Keratinocyte (primary cell): ENCODE measurements at regions not wholly inside any gene's neighbourhood (a gene's known extent, or its start where the extent isn't known, plus 50 kb on each side); places are given as distances from the start of the nearest gene placed in this dataset.

ENCODE experiments used
- DNase-seq: peaks from one replicate; pipeline ENCODE4 v3.0.0-alpha.2; 2011; ENCODE audit warnings: low read depth, missing footprints, low spot score
- FAIRE-seq: peaks from 2 replicates; lab custom pipeline; 2011; peaks lifted over from hg19 to GRCh38; lab: Jason Lieb, UNC
- H2AFZ ChIP-seq: 2 replicates; pipeline ENCODE4 v1.6.0; 2012; ENCODE audit warnings: low read length, control low read depth, inconsistent platforms; ENCODE audit not compliant: control insufficient read depth
- H3K27ac ChIP-seq: 2 replicates; pipeline ENCODE4 v1.5.1; 2011; ENCODE audit warnings: low read length; ENCODE audit not compliant: control insufficient read depth, insufficient read depth
- H3K27me3 ChIP-seq: 3 replicates; pipeline ENCODE4 v1.6.0; 2011; ENCODE audit warnings: low read length; ENCODE audit not compliant: control insufficient read depth, insufficient read depth; ENCODE audit errors: extremely low read depth
- H3K36me3 ChIP-seq, 2 experiments: 2 replicates in 1 of 2; 3 replicates in 1 of 2; pipeline ENCODE4 v1.5.1; 2011; ENCODE audit warnings: low read length in 2 of 2, mild to moderate bottlenecking in 1 of 2; ENCODE audit not compliant: control insufficient read depth in 2 of 2, insufficient read depth in 2 of 2; ENCODE audit errors: extremely low read depth in 1 of 2
- H3K4me1 ChIP-seq: 3 replicates; pipeline ENCODE4 v1.5.1; 2011; ENCODE audit warnings: low read length; ENCODE audit not compliant: control insufficient read depth, insufficient read depth; ENCODE audit errors: extremely low read depth
- H3K4me2 ChIP-seq: 3 replicates; pipeline ENCODE4 v1.6.0; 2011; ENCODE audit warnings: low read depth, low read length; ENCODE audit not compliant: control insufficient read depth, insufficient read depth; ENCODE audit errors: extremely low read depth
- H3K4me3 ChIP-seq, 3 experiments: fragments of 200-600 bp in 1 of 3; sonication (generic) in 1 of 3; 2 replicates in 2 of 3; 3 replicates in 1 of 3; pipeline ENCODE4 v1.5.1; 2011 to 2016; ENCODE audit warnings: low read length in 3 of 3, mild to moderate bottlenecking in 3 of 3, control low read depth in 2 of 3, inconsistent platforms in 1 of 3, low read depth in 1 of 3, mixed read lengths in 1 of 3, mixed run types in 1 of 3, moderate library complexity in 1 of 3; ENCODE audit not compliant: control insufficient read depth in 2 of 3, insufficient read depth in 2 of 3; ENCODE audit errors: extremely low read depth in 1 of 3
- H3K79me2 ChIP-seq: 2 replicates; pipeline ENCODE4 v1.6.0; 2012; ENCODE audit warnings: low read length; ENCODE audit not compliant: control insufficient read depth, insufficient read depth
- H3K9ac ChIP-seq: 3 replicates; pipeline ENCODE4 v1.6.0; 2011; ENCODE audit warnings: low read length; ENCODE audit not compliant: control insufficient read depth, insufficient read depth; ENCODE audit errors: extremely low read depth
- H3K9me1 ChIP-seq: 3 replicates; pipeline ENCODE4 v1.6.0; 2011; ENCODE audit warnings: low read length; ENCODE audit not compliant: control insufficient read depth, insufficient read depth; ENCODE audit errors: extremely low read depth
- H3K9me3 ChIP-seq: 2 replicates; pipeline ENCODE4 v1.5.1; 2012; ENCODE audit warnings: low read depth, low read length; ENCODE audit not compliant: control insufficient read depth
- H4K20me1 ChIP-seq: 3 replicates; pipeline ENCODE4 v1.6.0; 2011; ENCODE audit warnings: low read length; ENCODE audit not compliant: control insufficient read depth, insufficient read depth; ENCODE audit errors: extremely low read depth
- CTCF ChIP-seq, 3 experiments: IDR thresholded peaks in 1 of 3; conservative IDR thresholded peaks in 1 of 3; optimal IDR thresholded peaks in 1 of 3; 2 replicates in 2 of 3; 3 replicates in 1 of 3; pipeline versions ENCODE3 to v1.5.1; 2011; ENCODE audit warnings: low read length in 3 of 3, mild to moderate bottlenecking in 3 of 3, moderate library complexity in 2 of 3, control low read depth in 1 of 3, inconsistent platforms in 1 of 3; ENCODE audit not compliant: insufficient read depth in 2 of 3; ENCODE audit errors: extremely low read depth in 1 of 3
- EZH2 ChIP-seq: IDR thresholded peaks from one replicate; pipeline ENCODE4 v1.6.1; 2012; ENCODE audit warnings: inconsistent platforms, mild to moderate bottlenecking, low read length, moderate library complexity
- dilution Hi-C: fragments of 300-500 bp; cut with MboI; formaldehyde crosslinking; loops from one replicate; pipeline ENCODE4 v1.7.0; 2020; ENCODE audit warnings: low sequenced_read_pairs; ENCODE audit not compliant: extremely low pct_ligation_motif_present

- Histone ChIP-seq H3K27me3 (peaks cover 3% of the 10 kb centered on the region), H3K79me2 (no peaks in the 10 kb centered on the region), H3K9me3 (no peaks in the 10 kb centered on the region), H3K4me2 (no peak overlapping the region), H2AFZ (no peak overlapping the region), H3K4me1 (no peaks in the 10 kb centered on the region), H3K36me3 (no peaks in the 10 kb centered on the region), H3K9me1 (no peaks in the 10 kb centered on the region), H4K20me1 (no peaks in the 10 kb centered on the region), H3K4me3 (no peak overlapping the region), H3K9ac (no peak overlapping the region), H3K27ac (no peak overlapping the region)
- FAIRE-seq: no peak
- dilution Hi-C loops: no loop called here
- TF ChIP-seq CTCF (optimal IDR thresholded peaks at IDR 0.05 in 1 of 3, IDR thresholded peaks at IDR 0.05 in 1 of 3, conservative IDR thresholded peaks at IDR 0.05 in 1 of 3; ENCODE audit: extremely low read depth in 1 of 3, insufficient read depth in 2 of 3, low read length in 3 of 3) (no peak), EZH2 (no peak)
- no peak for DNase-seq
These were observed 374.6 kb upstream of the ESRRG start for GRCh38 chr1:217097819-217098218.

- dilution Hi-C loops: no loop called here
- no peak overlapping the region for H3K27ac ChIP-seq
- FAIRE-seq: no peak
These were observed 373.0 kb upstream of the ESRRG start for GRCh38 chr1:217096200-217096599.

More at GRCh38 chr1:217096200-217096599, 373.0 kb upstream of the ESRRG start:
- H3K4me2 ChIP-seq: no peak overlapping the region
- no peaks in the 10 kb centered on the region for H4K20me1 ChIP-seq
- no peaks in the 10 kb centered on the region for H3K9me3 ChIP-seq
- TF ChIP-seq EZH2: no peak
- no peak for TF ChIP-seq CTCF (optimal IDR thresholded peaks at IDR 0.05 in 1 of 3, IDR thresholded peaks at IDR 0.05 in 1 of 3, conservative IDR thresholded peaks at IDR 0.05 in 1 of 3; ENCODE audit: extremely low read depth in 1 of 3, insufficient read depth in 2 of 3, low read length in 3 of 3)
- no peaks in the 10 kb centered on the region for H3K36me3 ChIP-seq
- no peak overlapping the region for H2AFZ ChIP-seq
- H3K27me3 ChIP-seq: peaks cover 3% of the 10 kb centered on the region
- no peaks in the 10 kb centered on the region for H3K79me2 ChIP-seq
- H3K4me3 ChIP-seq: no peak overlapping the region
- no peaks in the 10 kb centered on the region for H3K9me1 ChIP-seq
- DNase-seq: no peak
- no peak overlapping the region for H3K9ac ChIP-seq
- no peaks in the 10 kb centered on the region for H3K4me1 ChIP-seq
